Endothelial cell (in vitro differentiated cells): ENCODE measurements at regions not wholly inside any gene's neighbourhood (a gene's known extent, or its start where the extent isn't known, plus 50 kb on each side); places are given as distances from the start of the nearest gene placed in this dataset.

Source experiments
- DNase-seq: peaks from one replicate; pipeline ENCODE4 v3.0.0; 2021; ENCODE audit warnings: low spot score
- H3K27ac Mint-ChIP-seq: one replicate; pipeline ENCODE4 v1.8.0; 2021; ENCODE audit warnings: mixed read lengths, inconsistent platforms; ENCODE audit not compliant: unreplicated experiment
- H3K27me3 Mint-ChIP-seq: one replicate; pipeline ENCODE4 v1.8.0; 2021; ENCODE audit warnings: mild to moderate bottlenecking, moderate library complexity, mixed read lengths, inconsistent platforms; ENCODE audit not compliant: unreplicated experiment
- H3K36me3 Mint-ChIP-seq: one replicate; pipeline ENCODE4 v1.8.0; 2021; ENCODE audit warnings: mild to moderate bottlenecking, low read depth, mixed read lengths, inconsistent platforms; ENCODE audit not compliant: unreplicated experiment
- H3K4me1 Mint-ChIP-seq: one replicate; pipeline ENCODE4 v1.8.0; 2021; ENCODE audit warnings: mild to moderate bottlenecking, mixed read lengths, inconsistent platforms; ENCODE audit not compliant: unreplicated experiment
- H3K4me3 Mint-ChIP-seq: one replicate; pipeline ENCODE4 v1.8.0; 2021; ENCODE audit warnings: mild to moderate bottlenecking, mixed read lengths, inconsistent platforms; ENCODE audit not compliant: unreplicated experiment
- H3K9me3 Mint-ChIP-seq: one replicate; pipeline ENCODE4 v1.8.0; 2021; ENCODE audit warnings: mixed read lengths, inconsistent platforms; ENCODE audit not compliant: unreplicated experiment
- TF ChIP-seq, protein P1 (sequence below): fragments of 200-600 bp; sonication (generic); IDR thresholded peaks from one replicate; pipeline ENCODE4 v1.5.0; 2021; ENCODE audit warnings: antibody characterized with exemption; ENCODE audit not compliant: unreplicated experiment

DNA sequence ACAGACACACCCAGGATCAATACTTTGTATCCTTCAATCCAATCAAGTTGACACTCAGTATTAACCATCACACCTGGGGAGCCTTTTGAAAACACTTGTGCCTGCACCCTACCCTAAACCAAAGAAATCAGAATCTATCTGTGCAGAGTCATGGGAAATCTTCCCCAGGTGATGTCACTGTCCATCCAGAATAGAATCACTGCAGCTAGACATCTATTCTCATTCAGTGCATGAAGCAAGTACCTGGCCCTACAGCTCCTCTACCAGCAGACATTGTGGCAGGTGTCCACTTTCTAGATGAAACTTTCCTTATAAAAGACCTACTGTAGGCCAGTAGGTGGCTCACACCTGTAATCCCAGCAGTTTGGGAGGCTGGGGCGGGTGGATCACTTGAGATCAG is 262.4 kb upstream of the MARCKS start:
- no peak overlapping the region for H3K4me3 Mint-ChIP-seq
- H3K27me3 Mint-ChIP-seq, result peaks cover 4% of the 10 kb centered on the region
- H3K4me1 Mint-ChIP-seq, result peaks cover 35% of the 10 kb centered on the region
- no peaks in the 10 kb centered on the region for H3K36me3 Mint-ChIP-seq
- H3K9me3 Mint-ChIP-seq, result no peaks in the 10 kb centered on the region
- TF ChIP-seq, protein P1, sequence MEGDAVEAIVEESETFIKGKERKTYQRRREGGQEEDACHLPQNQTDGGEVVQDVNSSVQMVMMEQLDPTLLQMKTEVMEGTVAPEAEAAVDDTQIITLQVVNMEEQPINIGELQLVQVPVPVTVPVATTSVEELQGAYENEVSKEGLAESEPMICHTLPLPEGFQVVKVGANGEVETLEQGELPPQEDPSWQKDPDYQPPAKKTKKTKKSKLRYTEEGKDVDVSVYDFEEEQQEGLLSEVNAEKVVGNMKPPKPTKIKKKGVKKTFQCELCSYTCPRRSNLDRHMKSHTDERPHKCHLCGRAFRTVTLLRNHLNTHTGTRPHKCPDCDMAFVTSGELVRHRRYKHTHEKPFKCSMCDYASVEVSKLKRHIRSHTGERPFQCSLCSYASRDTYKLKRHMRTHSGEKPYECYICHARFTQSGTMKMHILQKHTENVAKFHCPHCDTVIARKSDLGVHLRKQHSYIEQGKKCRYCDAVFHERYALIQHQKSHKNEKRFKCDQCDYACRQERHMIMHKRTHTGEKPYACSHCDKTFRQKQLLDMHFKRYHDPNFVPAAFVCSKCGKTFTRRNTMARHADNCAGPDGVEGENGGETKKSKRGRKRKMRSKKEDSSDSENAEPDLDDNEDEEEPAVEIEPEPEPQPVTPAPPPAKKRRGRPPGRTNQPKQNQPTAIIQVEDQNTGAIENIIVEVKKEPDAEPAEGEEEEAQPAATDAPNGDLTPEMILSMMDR, result no peak
- no peak overlapping the region for H3K27ac Mint-ChIP-seq
- no peak for DNase-seq

DNA sequence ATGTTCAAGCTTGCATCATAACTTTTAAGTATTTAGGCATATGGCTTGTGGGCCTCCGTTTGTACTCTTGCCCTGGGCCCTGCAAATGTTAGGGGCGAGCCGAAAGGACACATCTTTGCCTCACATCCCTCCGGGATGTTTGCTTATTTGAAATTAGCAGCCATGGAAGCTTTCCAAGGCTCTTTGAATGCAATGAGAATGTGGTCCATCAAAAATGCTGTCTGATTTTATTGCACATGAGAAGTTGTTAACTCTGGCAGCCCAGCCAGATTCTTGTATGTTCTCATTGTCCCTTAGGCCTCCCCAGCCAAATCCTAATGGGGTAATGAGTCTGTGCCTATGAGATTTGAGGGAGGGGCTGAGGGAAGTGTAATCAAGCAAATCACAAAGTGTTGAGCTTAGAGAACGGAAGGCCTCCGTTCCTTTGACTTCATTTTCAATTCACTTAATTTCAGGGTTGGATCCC is 261.2 kb upstream of the MARCKS start:
- no peak overlapping the region for H3K4me3 Mint-ChIP-seq
- peaks cover 38% of the 10 kb centered on the region for H3K4me1 Mint-ChIP-seq
- TF ChIP-seq, protein P1, result no peak
- no peak overlapping the region for H3K27ac Mint-ChIP-seq
- H3K36me3 Mint-ChIP-seq, result no peaks in the 10 kb centered on the region
- peaks cover 4% of the 10 kb centered on the region for H3K27me3 Mint-ChIP-seq
- H3K9me3 Mint-ChIP-seq, result no peaks in the 10 kb centered on the region
- no peak for DNase-seq

DNA sequence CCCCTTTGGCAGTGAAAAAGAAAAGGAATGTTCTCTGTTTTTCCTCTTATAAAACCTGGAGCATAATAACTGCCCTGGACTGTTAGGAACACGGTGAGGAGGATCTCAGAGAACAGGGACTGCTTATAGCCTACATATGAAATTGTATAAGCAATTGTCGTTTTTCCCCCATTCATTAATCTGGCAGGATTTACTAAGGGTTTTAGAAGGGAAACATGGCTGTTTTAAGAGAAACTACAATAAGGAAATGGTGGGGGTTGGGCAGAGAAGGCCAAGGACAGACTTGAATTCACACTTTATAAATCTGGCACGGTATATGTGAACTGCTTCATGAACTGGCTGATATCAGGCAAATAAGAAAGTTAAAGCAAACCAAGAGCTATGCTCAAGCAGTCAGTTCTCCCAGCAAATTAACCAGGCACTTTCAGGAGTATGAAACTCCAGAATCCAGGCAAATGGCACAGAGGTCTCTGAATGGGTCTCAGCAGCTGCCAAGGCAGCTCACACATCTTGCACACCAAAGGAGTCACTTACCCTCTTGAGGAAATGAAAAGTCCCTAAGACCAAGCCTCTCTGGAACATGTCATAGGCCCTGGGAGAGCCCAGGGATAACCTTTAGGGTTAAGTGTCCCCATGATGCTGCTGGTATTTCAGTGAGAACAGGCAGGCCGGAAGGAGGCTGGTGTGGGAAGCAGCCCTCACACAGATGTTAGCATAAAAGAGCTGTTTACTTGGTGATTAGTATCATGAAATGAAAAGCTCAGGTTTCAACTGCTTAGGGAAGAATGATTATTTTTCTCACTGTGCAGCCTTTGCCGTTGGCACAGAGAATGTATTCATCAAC is 260.5 kb upstream of the MARCKS start:
- Mint-ChIP-seq H3K36me3 (no peaks in the 10 kb centered on the region), H3K27me3 (peaks cover 4% of the 10 kb centered on the region), H3K4me1 (peaks cover 38% of the 10 kb centered on the region), H3K9me3 (no peaks in the 10 kb centered on the region), H3K27ac (no peak overlapping the region), H3K4me3 (no peak overlapping the region)
- no peak for DNase-seq
- TF ChIP-seq, protein P1, result no peak

DNA sequence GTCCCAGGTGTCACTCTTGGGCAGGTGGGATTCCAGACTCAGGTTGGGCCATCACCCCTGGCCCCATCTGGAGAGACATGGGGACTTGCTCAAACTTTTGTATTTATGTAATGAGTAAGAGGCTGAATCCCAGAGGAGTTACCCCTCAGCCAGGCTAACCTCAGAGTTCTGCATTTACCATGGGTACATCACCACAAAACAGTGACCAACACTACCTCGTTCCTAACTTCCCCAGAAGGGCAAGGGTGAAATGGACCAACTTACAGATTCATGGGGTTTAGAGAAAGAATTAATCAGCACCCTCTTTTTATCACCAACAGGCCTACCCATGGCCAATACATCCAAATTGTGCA is 259.9 kb upstream of the MARCKS start:
- TF ChIP-seq, protein P1, result no peak
- Mint-ChIP-seq H3K27ac (no peak overlapping the region), H3K4me3 (no peak overlapping the region), H3K4me1 (peaks cover 33% of the 10 kb centered on the region), H3K27me3 (peaks cover 4% of the 10 kb centered on the region), H3K9me3 (no peaks in the 10 kb centered on the region), H3K36me3 (no peaks in the 10 kb centered on the region)
- no peak for DNase-seq

DNA sequence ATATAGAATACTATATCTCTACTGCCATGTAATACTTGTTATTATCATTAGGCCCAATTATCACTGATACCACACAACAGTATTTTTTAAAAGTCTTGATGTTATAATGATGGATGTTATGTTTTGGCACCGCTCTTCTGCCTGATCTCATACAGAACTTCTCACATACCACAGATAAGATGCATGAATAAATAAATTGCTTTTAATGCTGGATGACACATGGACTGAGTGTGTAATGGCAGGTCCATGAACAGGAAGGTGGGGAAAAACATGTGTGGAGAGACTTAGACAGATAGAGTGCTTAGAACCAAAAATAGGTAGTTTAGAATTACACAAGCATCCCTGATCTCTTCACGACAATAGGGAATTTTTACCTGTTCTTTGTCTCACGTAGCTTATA is 258.4 kb upstream of the MARCKS start:
- Mint-ChIP-seq H3K36me3 (no peaks in the 10 kb centered on the region), H3K27me3 (peaks cover 4% of the 10 kb centered on the region), H3K27ac (no peak overlapping the region), H3K4me3 (no peak overlapping the region), H3K9me3 (no peaks in the 10 kb centered on the region), H3K4me1 (peaks cover 26% of the 10 kb centered on the region)
- TF ChIP-seq, protein P1, result no peak
- no peak for DNase-seq
